Chondrocyte (in vitro differentiated cells): ENCODE measurements at regions not wholly inside any gene's neighbourhood (a gene's known extent, or its start where the extent isn't known, plus 50 kb on each side); places are given as distances from the start of the nearest gene placed in this dataset.

ENCODE experiments used
- DNase-seq: peaks from one replicate; pipeline ENCODE4 v3.0.0; 2021; ENCODE audit warnings: mixed read lengths, low spot score
- H3K27ac Mint-ChIP-seq: one replicate; pipeline ENCODE4 v1.8.0; 2021; ENCODE audit warnings: mild to moderate bottlenecking, moderate library complexity, mixed read lengths; ENCODE audit not compliant: unreplicated experiment
- H3K27me3 Mint-ChIP-seq: 2 replicates; pipeline ENCODE4 v1.8.0; 2021; ENCODE audit warnings: low read depth, mixed read lengths
- H3K36me3 Mint-ChIP-seq: 2 replicates; pipeline ENCODE4 v1.8.0; 2021; ENCODE audit warnings: low read depth, mixed read lengths
- H3K4me1 Mint-ChIP-seq: 2 replicates; pipeline ENCODE4 v1.8.0; 2021; ENCODE audit warnings: low read depth, mild to moderate bottlenecking, mixed read lengths
- H3K4me3 Mint-ChIP-seq: one replicate; pipeline ENCODE4 v1.8.0; 2021; ENCODE audit warnings: mild to moderate bottlenecking, moderate library complexity, mixed read lengths; ENCODE audit not compliant: unreplicated experiment
- H3K9me3 Mint-ChIP-seq: 2 replicates; pipeline ENCODE4 v1.8.0; 2021; ENCODE audit warnings: low read depth, mixed read lengths
- CTCF ChIP-seq: fragments of 200-600 bp; sonication (generic); IDR thresholded peaks from 2 replicates; pipeline ENCODE4 v1.5.0; 2021; ENCODE audit warnings: antibody characterized with exemption, mild to moderate bottlenecking, moderate library complexity

DNA sequence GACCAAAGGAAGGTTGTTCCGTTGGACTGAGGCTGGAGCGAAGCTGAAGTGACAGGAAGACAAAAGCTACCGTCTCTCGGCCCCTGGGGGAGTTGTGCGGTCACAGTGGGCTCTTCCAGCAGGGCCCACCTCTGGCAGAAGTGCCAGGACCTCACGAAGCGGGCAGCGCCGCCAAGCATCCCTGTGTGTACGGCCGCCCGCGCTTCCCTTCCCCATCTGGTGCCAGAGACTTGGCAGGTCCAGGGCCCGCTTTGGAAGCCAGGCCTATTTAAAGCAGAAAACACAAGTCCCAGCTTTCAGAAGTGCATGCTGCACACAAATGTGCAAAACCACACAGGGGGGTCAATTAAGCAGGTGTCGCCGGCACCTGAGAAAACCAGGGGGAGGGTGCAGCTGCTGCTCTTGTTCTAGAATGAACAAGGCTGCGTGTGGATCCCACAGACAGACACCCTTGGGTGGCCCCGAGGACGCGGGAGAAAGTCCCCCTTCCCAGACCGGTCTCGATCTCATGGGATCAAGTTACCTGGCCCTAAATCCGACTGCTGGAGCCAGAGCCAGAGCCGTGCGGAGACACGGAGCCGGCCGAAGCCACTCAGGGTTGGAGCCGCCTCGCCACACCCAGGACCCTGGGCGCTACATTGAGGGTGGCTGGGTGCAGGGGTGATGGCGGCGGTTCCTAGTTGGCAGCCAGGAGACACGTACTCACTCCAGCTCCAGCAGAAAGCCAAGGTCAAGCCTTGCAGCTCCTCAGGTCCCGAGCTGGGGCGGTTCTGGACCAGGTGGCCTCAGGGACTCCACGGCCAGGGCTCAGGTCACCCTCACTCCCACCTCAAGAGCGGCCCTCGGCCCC lies 51.8 kb upstream of the PPP2R2D start:
- no peak overlapping the region for H3K4me3 Mint-ChIP-seq
- H3K27ac Mint-ChIP-seq, result no peak overlapping the region
- DNase-seq, result peak; percentile 88
- no peaks in the 10 kb centered on the region for H3K36me3 Mint-ChIP-seq
- TF ChIP-seq CTCF, result no peak
- H3K4me1 Mint-ChIP-seq, result no peaks in the 10 kb centered on the region
- peaks cover 3% of the 10 kb centered on the region for H3K27me3 Mint-ChIP-seq
- no peaks in the 10 kb centered on the region for H3K9me3 Mint-ChIP-seq

DNA sequence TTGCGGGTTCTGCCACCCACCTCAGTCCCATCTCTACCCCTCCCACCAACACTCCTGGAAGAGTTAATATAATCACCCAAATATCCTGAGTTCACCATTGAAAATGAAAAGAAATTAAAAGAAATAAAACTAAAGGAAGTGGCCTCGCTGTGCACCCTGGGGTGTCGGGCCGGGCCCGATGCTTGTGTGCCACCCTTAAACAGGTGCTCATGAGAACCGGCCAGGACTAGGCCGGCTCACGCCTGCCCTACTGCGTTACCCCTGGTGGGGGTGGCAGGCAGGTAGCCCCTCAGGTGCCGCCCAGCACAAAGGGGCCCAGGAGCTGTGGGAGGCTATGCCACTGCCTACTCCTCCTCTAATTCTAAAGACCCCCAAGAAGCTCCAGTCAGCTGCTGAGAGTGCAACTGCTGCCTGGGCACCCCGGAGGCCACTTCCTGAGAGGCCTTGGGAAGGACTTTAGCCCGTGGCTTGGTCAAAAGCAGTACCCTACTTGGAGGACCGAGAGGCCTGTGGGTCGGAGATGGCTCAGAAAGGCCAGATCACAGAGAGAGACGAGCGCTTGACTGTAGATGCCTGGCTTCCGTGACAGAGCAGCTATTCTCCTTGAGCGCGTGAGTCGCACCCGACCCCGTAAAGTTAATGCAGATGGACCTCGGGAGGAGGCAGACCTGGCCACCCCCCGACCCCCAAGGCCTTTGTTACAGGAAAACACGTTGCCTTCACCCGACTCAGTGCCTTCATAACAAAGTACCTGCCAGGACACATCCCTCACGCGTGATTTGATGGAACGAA lies 51.0 kb upstream of the PPP2R2D start:
- DNase-seq, result peak; percentile 51
- Mint-ChIP-seq H3K9me3 (no peaks in the 10 kb centered on the region), H3K4me1 (no peaks in the 10 kb centered on the region), H3K36me3 (no peaks in the 10 kb centered on the region), H3K4me3 (no peak overlapping the region), H3K27ac (no peak overlapping the region), H3K27me3 (peaks cover 3% of the 10 kb centered on the region)
- TF ChIP-seq CTCF, result no peak

GRCh38 chr10:131850383-131850870 lies 50.4 kb upstream of the PPP2R2D start:
- H3K27ac Mint-ChIP-seq, result no peak overlapping the region
- no peak overlapping the region for H3K4me3 Mint-ChIP-seq
- H3K9me3 Mint-ChIP-seq, result no peaks in the 10 kb centered on the region

More at GRCh38 chr10:131850383-131850870, 50.4 kb upstream of the PPP2R2D start:
- DNase-seq, result no peak
- H3K27me3 Mint-ChIP-seq, result peaks cover 3% of the 10 kb centered on the region
- no peaks in the 10 kb centered on the region for H3K4me1 Mint-ChIP-seq
- no peaks in the 10 kb centered on the region for H3K36me3 Mint-ChIP-seq
- no peak for TF ChIP-seq CTCF
